Osteoblast (primary cell): ENCODE measurements at regions not wholly inside any gene's neighbourhood (a gene's known extent, or its start where the extent isn't known, plus 50 kb on each side); places are given as distances from the start of the nearest gene placed in this dataset.
A peak's percentile ranks its signal among the peaks of the same experiment; 100 is the strongest.
"Not testable (repeated sequence)": the region's sequence is repeated elsewhere in the genome, so short reads cannot be mapped to it uniquely, and the experiment has no call there.

Experiments used
- DNase-seq: peaks from one replicate; pipeline ENCODE4 v3.0.0; 2011; ENCODE audit warnings: low spot score, mixed read lengths; ENCODE audit not compliant: insufficient read length; ENCODE audit errors: missing footprints
- H2AFZ ChIP-seq: 2 replicates; pipeline ENCODE4 v1.6.0; 2011; ENCODE audit warnings: mild to moderate bottlenecking, low read length
- H3K27ac ChIP-seq: 2 replicates; pipeline ENCODE4 v1.5.1; 2011; ENCODE audit warnings: mild to moderate bottlenecking, low read depth, low read length, moderate library complexity
- H3K27me3 ChIP-seq: 2 replicates; pipeline ENCODE4 v1.6.0; 2012; ENCODE audit warnings: mild to moderate bottlenecking, control low read depth, inconsistent platforms, low read length, moderate library complexity; ENCODE audit not compliant: insufficient read depth
- H3K36me3 ChIP-seq: 2 replicates; pipeline ENCODE4 v1.5.1; 2011; ENCODE audit warnings: mild to moderate bottlenecking, low read length, control low read depth, moderate library complexity; ENCODE audit not compliant: insufficient read depth
- H3K4me1 ChIP-seq: 2 replicates; pipeline ENCODE4 v1.5.1; 2011; ENCODE audit warnings: mild to moderate bottlenecking, low read length, control low read depth, moderate library complexity; ENCODE audit not compliant: insufficient read depth
- H3K4me2 ChIP-seq: 2 replicates; pipeline ENCODE4 v1.6.0; 2011; ENCODE audit warnings: mild to moderate bottlenecking, low read length; ENCODE audit not compliant: insufficient read depth
- H3K4me3 ChIP-seq: fragments of 200-600 bp; sonication (generic); 3 replicates; pipeline ENCODE4 v1.5.1; 2012; ENCODE audit warnings: mild to moderate bottlenecking, low read length, inconsistent platforms; ENCODE audit not compliant: insufficient read depth
- H3K79me2 ChIP-seq: 2 replicates; pipeline ENCODE4 v1.6.0; 2012; ENCODE audit warnings: mild to moderate bottlenecking, low read length, control low read depth, inconsistent platforms; ENCODE audit not compliant: insufficient read depth
- H3K9me3 ChIP-seq: 2 replicates; pipeline ENCODE4 v1.5.1; 2011; ENCODE audit warnings: low read depth, low read length, control low read depth
- H4K20me1 ChIP-seq: 2 replicates; pipeline ENCODE4 v1.6.0; 2012; ENCODE audit warnings: mild to moderate bottlenecking, low read length, control low read depth; ENCODE audit not compliant: insufficient read depth

DNA sequence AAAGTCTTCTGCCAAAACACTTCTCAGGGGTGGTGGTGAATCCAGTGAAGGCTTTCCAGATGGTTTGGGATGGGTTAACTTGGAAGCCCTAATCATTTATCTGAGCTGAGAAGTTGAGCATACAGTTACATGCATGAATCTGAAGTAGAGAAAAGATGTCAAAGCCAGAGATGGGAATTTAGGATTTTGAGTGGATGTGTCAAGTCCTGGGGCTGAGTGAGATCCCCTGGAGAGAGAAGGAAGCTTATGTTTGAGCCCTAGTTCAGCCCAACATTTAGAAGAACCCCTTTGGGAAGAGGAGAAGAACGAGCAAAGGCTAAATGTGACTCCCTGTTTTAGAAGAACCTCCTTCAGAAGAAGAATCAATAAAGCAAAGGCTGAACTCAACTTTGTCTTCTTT, 129.1 kb upstream of the TPTE start:
- not testable (repeated sequence) for H3K79me2 ChIP-seq, H3K9me3 ChIP-seq, H3K4me3 ChIP-seq, DNase-seq, H3K27ac ChIP-seq, H3K4me2 ChIP-seq, H4K20me1 ChIP-seq, H2AFZ ChIP-seq, H3K27me3 ChIP-seq, H3K4me1 ChIP-seq, H3K36me3 ChIP-seq

DNA sequence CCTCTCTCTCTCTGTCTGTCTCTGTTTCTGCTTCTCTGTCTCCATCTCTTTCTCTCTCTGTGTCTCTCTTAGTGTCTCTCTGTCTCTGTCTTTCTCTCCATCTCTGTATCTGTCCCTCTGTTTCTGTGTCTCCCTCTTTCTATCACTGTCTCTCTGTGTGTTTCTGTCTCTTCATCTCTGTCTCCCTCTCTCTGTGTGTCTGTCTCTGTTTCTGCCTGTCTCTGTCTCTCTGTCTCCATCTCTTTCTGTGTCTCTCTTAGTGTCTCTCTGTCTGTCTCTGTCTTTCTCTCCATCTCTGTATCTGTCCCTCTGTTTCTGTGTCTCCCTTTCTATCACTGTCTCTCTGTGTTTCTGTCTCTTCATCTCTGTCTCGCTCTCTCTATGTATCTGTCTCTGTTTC, 125.4 kb upstream of the TPTE start:
- not testable (repeated sequence) for H3K4me3 ChIP-seq, H3K27ac ChIP-seq, H3K4me2 ChIP-seq, H3K36me3 ChIP-seq, H3K9me3 ChIP-seq, H3K79me2 ChIP-seq, H3K27me3 ChIP-seq, H2AFZ ChIP-seq, H3K4me1 ChIP-seq, DNase-seq, H4K20me1 ChIP-seq

DNA sequence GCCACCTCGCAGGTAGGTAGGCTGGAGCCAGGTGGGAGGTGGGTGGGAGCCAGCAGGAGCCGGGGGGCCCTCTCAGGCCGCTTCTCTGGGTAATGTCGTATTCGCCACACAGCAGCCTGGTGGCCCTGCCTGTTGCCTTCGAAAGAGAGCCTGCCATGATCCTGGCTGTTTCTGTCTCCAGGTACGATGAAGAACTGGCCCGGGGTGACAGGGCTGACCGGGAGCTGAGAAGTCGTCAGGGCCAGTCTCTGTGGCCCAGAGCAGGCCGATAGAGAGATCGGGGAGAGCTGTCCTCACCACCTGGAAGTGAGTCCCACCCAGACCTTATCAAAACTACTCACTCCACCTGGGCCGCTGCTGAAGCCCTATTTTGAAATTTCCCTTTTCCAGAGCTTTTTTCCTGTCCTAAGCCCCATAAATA, 123.9 kb upstream of the TPTE start:
- H4K20me1 ChIP-seq, H3K27ac ChIP-seq, H3K4me3 ChIP-seq, H3K4me1 ChIP-seq, H3K79me2 ChIP-seq, H3K4me2 ChIP-seq, H3K36me3 ChIP-seq, DNase-seq, H3K27me3 ChIP-seq, H2AFZ ChIP-seq, H3K9me3 ChIP-seq: not testable (repeated sequence)

DNA sequence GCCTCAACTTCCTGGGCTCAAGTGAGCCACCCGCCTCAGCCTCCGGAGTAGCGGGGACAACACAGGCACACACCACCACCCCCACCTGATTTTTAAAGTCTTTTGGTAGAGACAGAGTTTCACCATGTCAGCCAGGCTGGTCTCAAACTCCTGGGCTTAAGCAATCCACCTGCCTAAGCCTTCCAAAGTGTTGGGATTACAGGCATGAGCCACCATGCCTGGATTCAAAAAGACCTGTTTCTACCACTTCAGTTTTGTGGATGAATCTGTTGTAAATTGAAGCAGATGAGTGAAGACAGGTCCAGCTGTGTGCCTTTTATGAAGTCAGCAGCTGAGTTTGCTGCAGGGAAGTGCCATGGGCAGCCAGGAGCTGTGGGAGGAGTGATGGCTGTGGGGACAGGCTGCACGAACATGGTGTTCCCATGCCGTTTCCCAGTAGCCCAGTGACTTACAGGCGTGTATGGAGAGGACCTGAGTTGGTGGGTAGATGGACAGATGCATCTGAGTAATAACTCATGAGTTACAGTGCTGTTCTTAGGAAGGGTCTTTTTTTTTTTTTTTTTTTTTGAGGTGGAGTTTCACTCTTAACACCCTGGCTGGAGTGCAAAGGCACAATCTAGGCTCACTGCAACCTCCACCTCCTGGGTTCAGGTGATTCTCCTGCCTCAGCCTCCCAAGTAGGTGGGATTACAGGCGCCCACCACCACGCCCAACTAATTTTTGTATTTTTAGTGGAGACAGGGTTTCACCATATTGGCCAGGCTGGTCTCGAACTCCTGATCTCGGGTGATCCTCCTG, 122.5 kb upstream of the TPTE start:
- not testable (repeated sequence) for H3K27me3 ChIP-seq, H4K20me1 ChIP-seq, DNase-seq, H3K4me3 ChIP-seq, H3K27ac ChIP-seq, H3K4me1 ChIP-seq, H3K9me3 ChIP-seq, H3K36me3 ChIP-seq, H3K4me2 ChIP-seq, H2AFZ ChIP-seq, H3K79me2 ChIP-seq

DNA sequence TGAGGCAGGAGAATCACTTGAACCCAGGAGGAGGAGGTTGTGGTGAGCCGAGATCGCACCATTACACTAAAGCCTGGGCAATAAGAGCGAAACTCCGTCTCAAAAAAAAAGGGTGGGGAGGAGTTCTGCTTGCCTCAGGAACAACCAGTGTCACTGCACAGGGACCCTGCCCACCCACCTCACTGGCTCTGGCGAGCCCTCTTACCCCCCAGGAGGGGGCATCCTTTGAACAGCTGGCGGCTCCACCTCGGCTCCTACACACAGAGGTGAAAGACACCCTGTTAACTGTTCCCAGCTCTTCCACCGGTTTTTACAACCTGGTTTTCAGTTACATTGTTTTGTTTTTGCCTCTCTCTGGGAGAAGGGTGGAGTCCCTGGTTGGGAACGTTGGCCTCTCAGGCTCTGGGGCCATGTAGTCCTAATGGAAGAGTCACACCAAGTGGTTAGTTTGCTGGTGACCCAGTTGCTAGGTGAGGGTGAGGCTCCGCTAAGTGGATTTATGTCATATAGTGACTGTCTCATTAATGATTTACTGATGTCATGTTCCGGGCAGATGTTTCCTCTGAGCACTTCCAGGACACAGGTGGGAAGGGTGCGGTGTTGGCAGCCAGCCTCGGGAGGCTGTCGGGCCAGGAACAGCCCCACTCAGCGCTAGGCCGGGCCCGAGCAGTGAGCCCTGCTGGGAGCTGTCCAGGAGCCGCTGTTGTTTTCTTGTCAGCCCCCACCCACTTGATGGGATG, 120.6 kb upstream of the TPTE start:
- DNase-seq, H3K36me3 ChIP-seq, H2AFZ ChIP-seq, H3K4me3 ChIP-seq, H3K27me3 ChIP-seq, H3K79me2 ChIP-seq, H3K4me2 ChIP-seq, H3K27ac ChIP-seq, H3K4me1 ChIP-seq, H4K20me1 ChIP-seq: not testable (repeated sequence)
- H3K9me3 ChIP-seq: peaks cover 13% of the 10 kb centered on the region

DNA sequence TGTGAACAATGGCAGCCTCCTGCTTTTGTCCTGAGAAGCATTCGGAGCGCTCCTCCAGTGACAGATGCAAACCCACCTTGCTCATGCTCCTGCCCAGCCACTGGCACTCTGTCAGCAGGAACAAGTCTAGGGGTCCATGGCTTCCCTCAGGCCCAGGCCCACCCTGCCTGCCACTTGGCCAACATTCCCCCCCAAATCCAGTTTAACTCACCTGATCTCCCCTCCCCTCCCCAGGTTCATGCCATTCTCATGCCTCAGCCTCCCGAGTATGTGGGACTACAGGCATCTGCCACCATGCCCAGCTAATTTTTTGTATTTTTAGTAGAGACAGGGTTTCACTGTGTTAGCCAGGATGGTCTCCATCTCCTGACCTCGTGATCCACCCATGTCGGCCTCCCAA, 118.9 kb upstream of the TPTE start:
- H3K4me1 ChIP-seq, H2AFZ ChIP-seq, H3K4me2 ChIP-seq, H3K79me2 ChIP-seq, H3K4me3 ChIP-seq, H3K27ac ChIP-seq, H4K20me1 ChIP-seq, H3K27me3 ChIP-seq, H3K36me3 ChIP-seq: not testable (repeated sequence)
- peak; percentile 26 for DNase-seq
- H3K9me3 ChIP-seq: peaks cover 13% of the 10 kb centered on the region

DNA sequence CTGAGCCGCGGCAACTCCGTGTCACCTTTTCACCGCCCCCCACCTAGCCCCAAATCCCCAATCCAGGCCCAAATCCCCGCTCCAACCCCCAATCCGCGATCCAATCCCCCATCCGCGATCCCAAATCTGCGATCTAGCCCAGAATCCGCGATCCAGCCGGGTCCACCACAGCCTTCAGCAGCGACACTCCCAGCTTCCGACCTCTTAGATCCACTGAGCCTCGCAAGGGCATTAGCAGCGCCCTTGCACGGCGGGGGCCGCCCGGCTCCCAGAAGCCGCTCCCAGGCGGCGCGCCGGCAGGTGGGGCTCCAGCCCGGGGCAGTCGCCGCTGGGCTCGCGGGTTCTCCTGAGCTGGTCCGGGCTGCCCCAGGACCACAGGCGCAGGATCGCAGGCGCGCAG, 116.1 kb upstream of the TPTE start:
- not testable (repeated sequence) for H4K20me1 ChIP-seq, H3K4me2 ChIP-seq, H2AFZ ChIP-seq, H3K27ac ChIP-seq, DNase-seq, H3K79me2 ChIP-seq, H3K4me1 ChIP-seq, H3K36me3 ChIP-seq, H3K27me3 ChIP-seq, H3K4me3 ChIP-seq
- peaks cover 13% of the 10 kb centered on the region for H3K9me3 ChIP-seq

DNA sequence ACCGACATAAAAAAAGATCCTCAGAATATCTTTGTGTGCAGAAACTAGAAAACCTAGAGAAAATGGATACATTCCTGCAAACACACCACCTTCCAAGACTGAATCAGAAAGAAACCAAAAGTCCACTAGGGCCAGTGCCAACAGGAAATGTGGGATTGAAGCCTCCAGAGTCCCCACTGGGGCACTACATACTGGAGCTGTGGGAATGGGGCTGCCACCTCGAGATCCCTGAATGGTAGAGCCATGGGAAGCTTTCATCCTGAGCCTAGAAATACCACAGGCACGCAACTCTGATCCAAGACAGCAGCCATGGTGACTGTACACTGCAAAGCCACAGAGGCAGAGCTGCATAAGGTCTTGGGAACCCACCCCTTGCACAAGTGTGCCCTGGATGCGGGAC, 111.6 kb upstream of the TPTE start:
- not testable (repeated sequence) for H4K20me1 ChIP-seq, H3K9me3 ChIP-seq, H3K4me3 ChIP-seq, H3K27ac ChIP-seq, H3K4me1 ChIP-seq, DNase-seq, H3K36me3 ChIP-seq, H2AFZ ChIP-seq, H3K27me3 ChIP-seq, H3K79me2 ChIP-seq, H3K4me2 ChIP-seq

DNA sequence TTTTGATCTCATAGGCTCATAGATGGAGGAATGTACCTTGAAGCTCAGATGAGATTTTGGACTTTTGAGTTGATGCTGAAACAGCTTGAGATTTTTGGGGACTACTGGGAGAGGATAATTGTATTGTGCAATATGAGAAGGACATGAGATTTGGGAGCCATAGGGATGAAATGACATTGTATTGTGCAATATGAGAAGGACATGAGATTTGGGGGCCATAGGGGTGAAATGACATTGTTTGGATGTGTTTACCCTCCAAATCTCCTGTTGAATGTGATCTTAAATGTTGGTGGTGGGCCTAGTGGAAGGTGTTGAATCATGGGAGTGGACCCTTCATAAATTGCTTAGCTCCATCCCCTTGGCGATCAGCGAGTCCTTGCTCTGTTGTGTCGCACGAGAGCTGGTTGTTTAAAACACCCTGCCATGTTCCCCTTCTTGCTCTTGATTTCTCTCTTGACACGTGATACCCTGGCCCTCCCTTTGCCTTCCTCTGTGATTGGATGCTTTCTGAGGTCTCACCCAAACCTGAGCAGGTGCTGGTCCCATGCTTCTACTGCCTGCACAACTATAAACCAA, 110.9 kb upstream of the TPTE start:
- H3K27ac ChIP-seq, H3K79me2 ChIP-seq, H3K4me3 ChIP-seq, H3K9me3 ChIP-seq, H3K36me3 ChIP-seq, H2AFZ ChIP-seq, H3K4me2 ChIP-seq, H4K20me1 ChIP-seq, H3K27me3 ChIP-seq, H3K4me1 ChIP-seq: not testable (repeated sequence)
- DNase-seq: peak; percentile 49
